Hindlimb muscle (tissue), 1 donor: ENCODE measurements at regions not wholly inside any gene's neighbourhood (a gene's known extent, or its start where the extent isn't known, plus 50 kb on each side); places are given as distances from the start of the nearest gene placed in this dataset.

ENCODE experiments used
- DNase-seq: peaks from one replicate; pipeline ENCODE4 v3.0.0-alpha.2; 2013

GRCh38 chr9:120110520-120110919 is 469.4 kb downstream of the CDK5RAP2 start:
- DNase-seq, result no peak

DNA sequence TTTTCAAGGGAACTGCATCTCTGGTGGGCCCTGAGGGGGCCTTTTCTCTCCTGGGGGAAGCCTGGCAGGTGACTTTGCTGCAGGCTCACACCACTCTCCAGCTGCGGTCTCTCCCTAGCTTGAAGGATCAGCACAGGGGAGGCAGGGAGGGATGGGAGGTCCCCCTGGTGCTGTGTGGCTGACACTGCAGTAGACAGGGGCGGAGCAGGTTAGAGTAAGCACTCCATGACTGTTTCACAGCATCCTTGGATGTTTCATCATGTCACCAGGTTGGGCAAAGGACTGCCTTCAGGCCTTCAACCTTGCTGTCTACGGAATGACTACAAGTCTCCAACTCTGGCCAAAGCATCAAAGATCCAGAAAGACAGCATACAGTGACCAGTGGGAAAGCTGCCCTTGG is 470.7 kb downstream of the CDK5RAP2 start:
- DNase-seq, result no peak

DNA sequence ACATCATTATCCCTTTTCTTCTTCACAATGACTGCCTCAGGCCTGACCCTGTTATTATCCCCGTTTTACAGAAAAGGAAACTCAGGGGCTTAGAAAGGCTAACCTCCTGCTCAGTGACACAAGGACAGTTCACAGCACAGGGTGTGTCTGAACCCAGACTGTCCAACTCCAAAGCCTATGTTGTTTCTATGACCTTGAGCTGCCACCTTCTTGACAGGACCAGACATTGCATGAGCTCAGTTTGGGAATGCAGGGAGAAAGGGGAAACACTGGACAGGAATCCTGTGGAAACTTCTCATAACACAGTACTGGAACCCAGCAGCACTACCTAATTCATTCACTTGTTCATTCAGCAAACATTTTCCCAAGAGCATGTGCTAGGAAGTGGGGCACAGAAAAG is 472.8 kb downstream of the CDK5RAP2 start:
- no peak for DNase-seq

DNA sequence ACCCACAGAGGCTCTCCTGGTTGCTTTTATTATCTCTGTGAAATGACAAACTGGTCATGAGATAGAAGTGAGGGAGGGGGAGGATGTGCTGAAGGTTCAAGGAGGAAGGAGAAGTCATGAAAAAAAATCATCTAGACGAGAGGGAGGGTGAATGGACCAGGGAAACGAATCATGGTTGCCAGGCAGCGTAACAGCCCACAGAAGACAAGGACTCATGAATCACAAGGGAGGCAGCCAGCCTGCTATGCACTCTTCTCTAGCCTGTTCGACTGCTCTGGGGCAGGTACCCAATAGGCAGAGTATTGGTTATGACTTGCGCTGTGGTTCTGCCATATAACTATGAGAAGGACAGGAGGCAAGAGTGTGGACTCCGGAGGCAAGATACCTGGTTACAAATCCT is 475.2 kb downstream of the CDK5RAP2 start:
- no peak for DNase-seq

DNA sequence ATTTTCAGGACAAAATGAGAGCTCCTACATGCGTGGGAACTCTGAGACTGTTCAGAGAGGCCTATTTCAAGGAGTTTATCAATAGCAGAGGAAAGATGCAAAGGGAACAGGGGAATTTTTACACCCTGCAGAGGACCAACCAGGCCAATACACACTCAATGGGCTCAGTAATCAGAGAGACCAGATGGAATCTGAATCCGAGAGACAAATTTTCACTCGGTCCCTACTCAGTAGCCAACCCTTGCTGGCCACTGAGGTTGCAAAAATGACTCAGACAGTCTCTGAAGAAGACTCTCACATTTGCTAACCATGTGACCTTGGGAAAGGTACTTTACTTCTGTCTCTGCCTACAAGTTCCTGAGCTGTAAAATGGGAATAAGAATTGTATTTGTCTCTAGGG is 479.4 kb downstream of the CDK5RAP2 start:
- DNase-seq, result no peak

- DNase-seq, result no peak
These were observed 480.9 kb downstream of the CDK5RAP2 start for GRCh38 chr9:120099065-120099464.

- DNase-seq, result no peak
These were observed 481.4 kb downstream of the CDK5RAP2 start for GRCh38 chr9:120098584-120098983.

- no peak for DNase-seq
These were observed 488.8 kb downstream of the CDK5RAP2 start for GRCh38 chr9:120091206-120091605.

DNA sequence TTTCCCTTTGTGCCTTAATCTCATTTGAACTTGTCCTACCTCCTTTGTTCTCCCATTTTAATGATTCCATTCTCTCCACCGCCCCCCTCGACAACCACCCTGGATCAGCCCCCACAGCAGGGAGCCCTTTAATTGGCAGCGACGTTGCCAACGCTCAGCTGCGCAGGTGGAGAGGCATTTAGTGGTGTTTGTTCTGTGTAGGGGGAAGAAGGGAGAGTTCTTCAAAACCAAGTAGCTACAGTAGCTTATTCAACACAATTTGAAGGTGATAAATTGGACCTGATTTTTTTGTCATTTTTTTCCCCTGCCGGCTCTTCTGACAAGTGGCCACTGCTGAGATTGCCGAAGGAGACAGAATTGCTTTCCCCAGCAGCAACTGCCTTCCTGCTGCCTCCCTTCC is 499.1 kb downstream of the CDK5RAP2 start:
- no peak for DNase-seq

- DNase-seq, result no peak
These were observed 501.9 kb downstream of the CDK5RAP2 start for GRCh38 chr9:120078112-120078511.

- DNase-seq, result no peak
These were observed 508.2 kb downstream of the CDK5RAP2 start for GRCh38 chr9:120071760-120072159.

DNA sequence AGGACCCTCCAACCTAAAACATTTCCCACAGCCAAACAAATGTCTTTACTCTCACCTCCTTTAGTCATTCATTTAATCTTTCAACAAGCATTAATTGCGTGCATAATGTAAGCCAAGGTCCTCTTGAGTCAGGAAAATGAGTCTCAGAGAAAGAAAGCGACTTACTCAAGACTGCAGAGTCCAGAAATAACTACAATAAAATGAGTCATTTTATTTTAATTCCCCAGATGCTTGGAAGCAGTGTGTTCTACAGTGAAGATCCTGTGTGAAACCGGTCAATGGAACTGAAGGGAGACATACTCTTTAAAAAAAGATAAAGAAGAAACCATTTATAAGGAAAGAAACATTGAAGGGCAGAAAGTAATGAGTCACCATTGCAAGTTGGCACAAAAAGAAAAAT is 513.7 kb downstream of the CDK5RAP2 start:
- no peak for DNase-seq

DNA sequence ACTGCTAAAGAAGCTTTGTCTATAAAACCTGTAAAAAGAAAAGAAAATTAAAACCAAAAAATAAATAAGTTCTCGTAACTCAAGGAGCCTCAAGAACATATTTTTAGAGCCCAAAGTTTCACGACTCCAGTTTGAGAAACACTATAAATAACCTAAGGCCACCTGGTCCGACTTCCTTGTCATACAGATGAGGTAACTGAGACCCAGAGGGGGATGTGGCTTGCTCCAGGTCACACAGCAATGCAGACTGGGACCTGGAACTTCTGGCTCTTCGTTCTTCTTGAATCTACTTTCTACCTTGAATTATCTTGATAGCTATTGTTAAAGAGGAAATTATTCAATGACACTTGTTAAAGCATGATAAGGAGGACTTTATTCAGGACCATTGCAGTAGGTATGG is 514.8 kb downstream of the CDK5RAP2 start:
- DNase-seq, result no peak

DNA sequence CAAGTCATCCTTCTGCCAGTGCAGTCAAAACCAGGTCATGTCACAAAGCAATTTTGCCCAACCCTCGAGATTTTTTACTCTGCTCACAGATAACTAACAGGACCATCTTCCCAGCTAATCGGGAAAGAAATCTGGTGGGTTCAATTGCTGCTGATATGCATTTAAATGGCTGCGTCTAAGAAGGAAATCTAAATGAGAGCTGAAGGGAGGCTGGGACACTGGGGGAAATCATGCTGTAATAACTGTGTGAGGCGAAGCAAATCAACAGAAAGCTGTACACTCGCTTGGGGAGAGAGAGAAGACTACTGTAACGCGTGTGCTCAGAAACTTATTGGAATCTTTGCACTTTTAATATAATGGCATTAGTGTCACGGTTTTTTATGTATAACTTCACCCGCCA is 535.0 kb downstream of the CDK5RAP2 start:
- DNase-seq, result no peak

DNA sequence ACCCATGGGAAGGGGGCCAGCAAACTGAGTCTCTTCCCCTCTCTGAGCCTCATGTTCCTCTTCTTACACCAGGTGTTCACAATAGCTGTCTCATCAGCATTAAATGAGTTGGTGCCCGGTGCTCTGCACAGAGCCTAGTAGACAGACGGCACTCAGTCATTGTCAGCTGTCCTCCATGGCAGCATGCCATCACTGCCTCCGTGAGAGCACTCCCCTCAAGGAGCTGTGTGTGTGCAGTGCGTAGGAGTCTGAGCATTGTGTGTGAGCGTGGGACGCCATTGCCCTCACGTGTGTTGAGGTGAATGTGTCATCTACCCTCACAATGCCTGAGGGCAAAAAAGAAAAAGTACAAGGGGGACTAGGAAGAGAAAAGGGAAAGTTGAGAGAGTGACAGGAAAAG is 536.5 kb downstream of the CDK5RAP2 start:
- no peak for DNase-seq

GRCh38 chr9:120040896-120041295 is 539.1 kb downstream of the CDK5RAP2 start:
- DNase-seq, result no peak

- no peak for DNase-seq
These were observed 541.6 kb downstream of the CDK5RAP2 start for GRCh38 chr9:120038342-120038741.

GRCh38 chr9:120032639-120033038 is 547.3 kb downstream of the CDK5RAP2 start:
- no peak for DNase-seq

DNA sequence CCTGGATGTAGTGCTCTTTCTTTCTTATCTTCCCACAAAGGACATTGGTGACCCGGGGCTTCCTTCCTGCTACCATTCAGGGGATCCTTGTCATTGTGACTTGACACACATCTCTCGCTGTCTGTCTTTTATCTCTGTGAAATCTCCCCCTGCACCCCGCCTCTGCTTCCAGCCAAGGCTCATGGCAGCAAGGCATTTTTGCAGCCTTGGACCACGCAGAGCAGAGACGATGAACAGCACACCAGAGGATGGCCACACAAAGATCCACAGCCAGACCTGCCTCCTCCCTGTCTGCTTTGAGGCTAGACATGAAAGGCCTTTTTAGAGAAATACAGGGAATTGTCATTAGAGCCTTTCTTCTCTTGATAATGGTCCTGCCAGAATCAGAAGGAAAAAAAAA is 549.1 kb downstream of the CDK5RAP2 start:
- DNase-seq, result no peak

DNA sequence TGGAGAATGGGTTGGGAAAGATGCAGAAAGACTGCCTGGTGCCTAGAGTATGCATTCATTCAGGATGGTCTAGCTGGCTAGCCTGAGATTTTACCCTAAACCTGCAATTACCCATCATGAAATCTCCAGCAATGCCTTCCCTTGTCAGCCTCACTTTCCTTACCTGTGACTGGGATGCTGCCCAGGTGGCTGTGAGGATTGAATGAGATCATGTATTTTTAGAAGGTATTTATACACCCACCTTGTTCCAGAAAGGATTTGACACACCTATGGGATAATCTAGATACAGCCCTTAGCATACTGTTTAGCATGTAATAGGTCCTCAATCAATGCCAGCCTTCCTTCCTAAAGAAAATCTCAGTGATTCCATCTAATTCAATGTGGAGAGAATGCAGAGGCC is 561.4 kb downstream of the CDK5RAP2 start:
- DNase-seq, result no peak

- no peak for DNase-seq
These were observed 561.9 kb downstream of the CDK5RAP2 start for GRCh38 chr9:120018037-120018436.

GRCh38 chr9:120016231-120016630 is 563.7 kb downstream of the CDK5RAP2 start:
- no peak for DNase-seq

DNA sequence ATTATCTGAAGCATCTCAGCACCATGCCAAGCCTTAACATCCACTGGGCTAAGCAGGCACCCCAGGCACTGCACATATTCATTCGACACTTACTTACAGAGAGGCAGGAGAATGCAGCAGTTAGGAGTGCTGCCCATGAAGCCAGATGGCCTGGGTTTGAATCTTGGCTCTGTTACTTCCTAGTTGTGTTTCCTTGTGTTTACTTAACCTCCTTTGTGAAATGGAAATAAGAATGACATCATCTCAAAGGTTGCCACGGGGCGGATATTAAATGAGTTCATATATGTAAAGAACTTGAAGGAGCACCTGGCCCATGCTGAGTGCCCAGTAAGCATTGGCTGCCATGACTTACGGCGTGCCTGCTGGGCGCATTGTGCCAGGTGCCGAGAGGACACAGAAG is 565.2 kb downstream of the CDK5RAP2 start:
- DNase-seq, result no peak

DNA sequence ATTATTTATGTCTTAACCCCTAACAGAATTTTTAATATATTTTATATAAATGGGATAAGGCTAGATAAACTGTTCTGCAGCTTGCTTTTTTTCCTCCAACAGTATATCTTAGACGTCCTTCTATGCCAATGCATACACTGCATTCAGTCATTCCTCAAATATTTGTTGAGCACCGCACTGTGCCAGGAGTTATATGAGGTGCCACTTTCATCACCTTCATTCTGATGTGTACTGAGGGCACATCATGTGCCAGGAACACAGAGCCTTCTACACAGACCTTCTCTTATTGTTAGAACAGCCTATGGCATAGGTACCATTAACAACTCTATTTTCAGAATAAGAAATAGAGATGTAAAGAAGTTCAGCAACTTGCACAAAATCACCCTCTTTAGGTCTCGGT is 570.1 kb downstream of the CDK5RAP2 start:
- no peak for DNase-seq

DNA sequence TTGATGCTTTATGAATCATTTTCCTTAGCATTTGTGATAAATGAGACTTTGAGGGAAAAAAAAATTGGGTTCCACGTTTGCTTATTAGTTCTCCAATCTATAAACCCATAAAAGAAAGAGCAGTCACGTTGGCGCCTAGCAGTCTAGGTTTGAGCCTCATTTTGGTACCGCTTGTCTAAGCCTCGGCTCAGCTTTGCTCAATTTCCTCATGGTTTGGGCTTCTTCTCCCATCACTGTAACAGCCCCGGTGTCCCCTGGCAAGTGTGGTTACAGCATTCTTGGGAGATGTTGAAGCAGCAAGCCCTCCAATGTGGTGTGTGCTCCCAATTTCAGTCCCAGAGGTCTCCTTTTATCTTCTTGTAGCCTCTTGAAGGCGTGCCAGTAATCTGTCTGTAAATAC is 578.4 kb downstream of the CDK5RAP2 start:
- no peak for DNase-seq

- no peak for DNase-seq
These were observed 581.4 kb downstream of the CDK5RAP2 start for GRCh38 chr9:119998614-119999013.
